HL-60 (cell line): ENCODE measurements at regions not wholly inside any gene's neighbourhood (a gene's known extent, or its start where the extent isn't known, plus 50 kb on each side); places are given as distances from the start of the nearest gene placed in this dataset.
A peak's percentile ranks its signal among the peaks of the same experiment; 100 is the strongest.

Experiments
- DNase-seq, 2 experiments: peaks; one replicate each; pipeline ENCODE4 v3.0.0-alpha.2; 2010 to 2020; ENCODE audit warnings: low read depth in 1 of 2, low spot score in 1 of 2
- H3K27ac ChIP-seq: fragments of 250-450 bp; sonication (Bioruptor Pico); replicated peaks from 2 replicates; pipeline ENCODE4 v1.5.1; 2020; ENCODE audit warnings: mild to moderate bottlenecking, moderate library complexity
- H3K27me3 ChIP-seq: fragments of 250-450 bp; sonication (Bioruptor Pico); 2 replicates; pipeline ENCODE4 v1.5.1; 2021; ENCODE audit warnings: mild to moderate bottlenecking, moderate library complexity; ENCODE audit not compliant: insufficient read depth, poor library complexity, severe bottlenecking
- H3K4me3 ChIP-seq: replicated peaks from 2 replicates; pipeline ENCODE4 v1.5.1; 2011; ENCODE audit warnings: mild to moderate bottlenecking, control low read depth, low read length; ENCODE audit not compliant: insufficient read depth
- CTCF ChIP-seq: IDR thresholded peaks from one replicate; pipeline ENCODE4 v1.5.1; 2011; ENCODE audit warnings: low read length, control low read depth, inconsistent platforms; ENCODE audit not compliant: insufficient read depth
- GABPA ChIP-seq: IDR thresholded peaks from 2 replicates; pipeline ENCODE4 v1.6.1; 2012; ENCODE audit warnings: low read depth
- POLR2AphosphoS5 ChIP-seq: IDR thresholded peaks from 2 replicates; pipeline ENCODE4 v1.6.1; 2012; ENCODE audit warnings: low read depth
- REST ChIP-seq: IDR thresholded peaks from 2 replicates; pipeline ENCODE4 v1.6.1; 2012; ENCODE audit warnings: low read depth; ENCODE audit not compliant: insufficient replicate concordance
- SPI1 ChIP-seq: IDR thresholded peaks from 2 replicates; pipeline ENCODE4 v1.6.1; 2012; ENCODE audit warnings: low read depth, mild to moderate bottlenecking, borderline replicate concordance

GRCh38 chr3:16658004-16658924 is 53.0 kb upstream of the DAZL start:
- peak overlapping the region; percentile 41 for H3K27ac ChIP-seq
- H3K27me3 ChIP-seq, result no peaks in the 10 kb centered on the region
- DNase-seq, result peak in 1 of 2 experiments; percentile 39
- TF ChIP-seq GABPA, result no peak
- no peak for TF ChIP-seq SPI1
- no peak for TF ChIP-seq POLR2AphosphoS5
- TF ChIP-seq CTCF, result no peak
- TF ChIP-seq REST, result no peak
- H3K4me3 ChIP-seq, result no peak overlapping the region

- no peak for TF ChIP-seq CTCF
- no peak for TF ChIP-seq GABPA
- no peak for TF ChIP-seq POLR2AphosphoS5
- TF ChIP-seq REST, result no peak
- TF ChIP-seq SPI1, result no peak
- peak; percentile 55 to 68 for DNase-seq
- no peaks in the 10 kb centered on the region for H3K27me3 ChIP-seq
- peak overlapping the region; percentile 41 for H3K27ac ChIP-seq
- no peak overlapping the region for H3K4me3 ChIP-seq
These were observed 53.9 kb upstream of the DAZL start for GRCh38 chr3:16658925-16659793.

- TF ChIP-seq REST (no peak), CTCF (no peak), SPI1 (no peak), GABPA (no peak), POLR2AphosphoS5 (no peak)
- DNase-seq, result no peak
- Histone ChIP-seq H3K4me3 (no peak overlapping the region), H3K27me3 (no peaks in the 10 kb centered on the region), H3K27ac (no peak overlapping the region)
These were observed 58.9 kb upstream of the DAZL start for GRCh38 chr3:16663854-16664712.
